DOHH2 (cell line): ENCODE measurements at regions not wholly inside any gene's neighbourhood (a gene's known extent, or its start where the extent isn't known, plus 50 kb on each side); places are given as distances from the start of the nearest gene placed in this dataset.

Source experiments
- H3F3A ChIP-seq: fragments of 200-600 bp; sonication (generic), shearing (Covaris generic); 2 replicates; pipeline ENCODE4 v1.6.0; 2016; ENCODE audit warnings: antibody characterized with exemption, mild to moderate bottlenecking; ENCODE audit not compliant: control insufficient read depth, insufficient read depth
- H3K27ac ChIP-seq: fragments of 200-600 bp; sonication (generic); 2 replicates; pipeline ENCODE4 v1.5.1; 2014; ENCODE audit warnings: low read depth, mild to moderate bottlenecking, low read length, moderate library complexity
- H3K27me3 ChIP-seq: fragments of 200-600 bp; sonication (generic); 2 replicates; pipeline ENCODE4 v1.6.1; 2014; ENCODE audit warnings: mild to moderate bottlenecking, low read length, mixed read lengths; ENCODE audit not compliant: control insufficient read depth
- H3K36me3 ChIP-seq: fragments of 200-600 bp; sonication (generic); 2 replicates; pipeline ENCODE4 v1.6.1; 2014; ENCODE audit warnings: mild to moderate bottlenecking, low read length, moderate library complexity, mixed read lengths; ENCODE audit not compliant: control insufficient read depth
- H3K4me1 ChIP-seq: fragments of 200-600 bp; sonication (generic); 2 replicates; pipeline ENCODE4 v1.6.1; 2014; ENCODE audit warnings: mild to moderate bottlenecking, low read length, mixed read lengths; ENCODE audit not compliant: control insufficient read depth
- H3K4me2 ChIP-seq: fragments of 200-600 bp; sonication (generic); 2 replicates; pipeline ENCODE4 v1.6.0; 2014; ENCODE audit warnings: mild to moderate bottlenecking, low read length, moderate library complexity
- H3K4me3 ChIP-seq: fragments of 200-600 bp; sonication (generic); 2 replicates; pipeline ENCODE4 v1.5.1; 2014; ENCODE audit warnings: mild to moderate bottlenecking, low read length, mixed read lengths
- H3K79me2 ChIP-seq: fragments of 200-600 bp; sonication (generic); 2 replicates; pipeline ENCODE4 v1.6.1; 2014; ENCODE audit warnings: mild to moderate bottlenecking, low read length, mixed read lengths; ENCODE audit not compliant: control insufficient read depth
- H3K9me2 ChIP-seq: fragments of 200-600 bp; sonication (generic); replicated peaks from 2 replicates; pipeline ENCODE4 v1.6.1; 2014; ENCODE audit warnings: mild to moderate bottlenecking, low read length, mixed read lengths; ENCODE audit not compliant: control insufficient read depth
- H3K9me3 ChIP-seq: fragments of 200-600 bp; sonication (generic); 2 replicates; pipeline ENCODE4 v1.6.1; 2014; ENCODE audit warnings: antibody characterized with exemption, low read length, mixed read lengths; ENCODE audit not compliant: control insufficient read depth, insufficient read depth
- H4K20me1 ChIP-seq: fragments of 200-600 bp; sonication (generic); 2 replicates; pipeline ENCODE4 v1.6.0; 2014; ENCODE audit warnings: low read depth, mild to moderate bottlenecking, antibody characterized with exemption, low read length, moderate library complexity; ENCODE audit not compliant: control insufficient read depth, insufficient read depth
- CTCF ChIP-seq: fragments of 200-600 bp; sonication (generic); IDR thresholded peaks from one replicate; pipeline ENCODE4 v1.5.1; 2014; ENCODE audit warnings: antibody characterized with exemption, mild to moderate bottlenecking, low read depth, low read length; ENCODE audit not compliant: poor library complexity, severe bottlenecking
- EZH2phosphoT487 ChIP-seq: fragments of 200-600 bp; sonication (generic); IDR thresholded peaks from 2 replicates; pipeline ENCODE4 v1.6.1; 2017; ENCODE audit warnings: borderline replicate concordance, mild to moderate bottlenecking, antibody characterized with exemption, low read length, moderate library complexity, mixed read lengths

GRCh38 chr22:27531782-27532530 is 269.6 kb downstream of the MN1 start:
- Histone ChIP-seq H3K79me2 (no peaks in the 10 kb centered on the region), H3K9me2 (no peaks in the 10 kb centered on the region), H3K27me3 (no peaks in the 10 kb centered on the region), H3K36me3 (no peaks in the 10 kb centered on the region), H3K27ac (no peak overlapping the region), H4K20me1 (no peaks in the 10 kb centered on the region), H3K4me3 (no peak overlapping the region), H3K4me2 (no peak overlapping the region), H3K9me3 (no peaks in the 10 kb centered on the region), H3K4me1 (no peaks in the 10 kb centered on the region), H3F3A (no peaks in the 10 kb centered on the region)
- TF ChIP-seq EZH2phosphoT487 (no peak), CTCF (no peak)

GRCh38 chr22:27533105-27533745 is 268.3 kb downstream of the MN1 start:
- no peaks in the 10 kb centered on the region for H3K9me2 ChIP-seq
- H3K27me3 ChIP-seq = no peaks in the 10 kb centered on the region
- no peak overlapping the region for H3K27ac ChIP-seq
- no peaks in the 10 kb centered on the region for H4K20me1 ChIP-seq
- H3F3A ChIP-seq = no peaks in the 10 kb centered on the region
- no peak overlapping the region for H3K4me3 ChIP-seq
- TF ChIP-seq CTCF (no peak), EZH2phosphoT487 (no peak)
- H3K4me2 ChIP-seq = no peak overlapping the region
- H3K36me3 ChIP-seq = no peaks in the 10 kb centered on the region
- no peaks in the 10 kb centered on the region for H3K9me3 ChIP-seq
- H3K4me1 ChIP-seq = no peaks in the 10 kb centered on the region
- no peaks in the 10 kb centered on the region for H3K79me2 ChIP-seq

- Histone ChIP-seq H3K4me3 (no peak overlapping the region), H3K9me3 (no peaks in the 10 kb centered on the region), H3K36me3 (no peaks in the 10 kb centered on the region), H4K20me1 (no peaks in the 10 kb centered on the region), H3K4me1 (no peaks in the 10 kb centered on the region), H3K79me2 (no peaks in the 10 kb centered on the region), H3K27ac (no peak overlapping the region), H3F3A (no peaks in the 10 kb centered on the region), H3K9me2 (no peaks in the 10 kb centered on the region), H3K27me3 (no peaks in the 10 kb centered on the region), H3K4me2 (no peak overlapping the region)
- no peak for TF ChIP-seq EZH2phosphoT487
- no peak for TF ChIP-seq CTCF
Measured at GRCh38 chr22:27534720-27535125, 266.8 kb downstream of the MN1 start.
